Neural cell (in vitro differentiated cells): ENCODE measurements at regions not wholly inside any gene's neighbourhood (a gene's known extent, or its start where the extent isn't known, plus 50 kb on each side); places are given as distances from the start of the nearest gene placed in this dataset.

Source experiments
- H2AFZ ChIP-seq: fragments of 200-600, 300-800 bp; sonication (generic), shearing (Covaris generic); 2 replicates; pipeline ENCODE4 v1.6.0; 2014; ENCODE audit warnings: low read depth, mild to moderate bottlenecking, antibody characterized with exemption, low read length, moderate library complexity
- H3F3A ChIP-seq: fragments of 200-600 bp; shearing (Covaris generic); 2 replicates; pipeline ENCODE4 v1.6.1; 2016; ENCODE audit warnings: mild to moderate bottlenecking, moderate library complexity, mixed read lengths, antibody characterized with exemption, low read length; ENCODE audit not compliant: insufficient read depth, poor library complexity, severe bottlenecking
- H3K27ac ChIP-seq: fragments of 200-600, 300-800 bp; sonication (generic), shearing (Covaris generic); 2 replicates; pipeline ENCODE4 v1.5.1; 2014; ENCODE audit warnings: mild to moderate bottlenecking, low read length, moderate library complexity
- H3K27me3 ChIP-seq: fragments of 300-800, 200-600 bp; sonication (generic), shearing (Covaris generic); 2 replicates; pipeline ENCODE4 v1.6.0; 2014; ENCODE audit warnings: mild to moderate bottlenecking, low read depth, low read length, moderate library complexity; ENCODE audit not compliant: insufficient read depth
- H3K36me3 ChIP-seq: fragments of 300-800, 200-600 bp; sonication (generic), shearing (Covaris generic); 2 replicates; pipeline ENCODE4 v1.5.1; 2014; ENCODE audit warnings: mild to moderate bottlenecking, antibody characterized with exemption, low read length, moderate library complexity; ENCODE audit not compliant: insufficient read depth
- H3K4me2 ChIP-seq: fragments of 300-800, 200-600 bp; sonication (generic), shearing (Covaris generic); 2 replicates; pipeline ENCODE4 v1.6.0; 2014; ENCODE audit warnings: mild to moderate bottlenecking, low read length
- H3K4me3 ChIP-seq: fragments of 300-800, 200-600 bp; sonication (generic), shearing (Covaris generic); 2 replicates; pipeline ENCODE4 v1.5.1; 2014; ENCODE audit warnings: mild to moderate bottlenecking, low read length, moderate library complexity
- H3K79me2 ChIP-seq: fragments of 200-600 bp; shearing (Covaris generic); replicated peaks from 2 replicates; pipeline ENCODE4 v1.6.0; 2014; ENCODE audit warnings: mild to moderate bottlenecking, low read length, moderate library complexity; ENCODE audit not compliant: insufficient read depth
- H3K9ac ChIP-seq: fragments of 300-800, 200-600 bp; sonication (generic), shearing (Covaris generic); 2 replicates; pipeline ENCODE4 v1.6.1; 2016; ENCODE audit warnings: mild to moderate bottlenecking, low read length, mixed read lengths
- H3K9me2 ChIP-seq: fragments of 200-600 bp; shearing (Covaris generic); 2 replicates; pipeline ENCODE4 v1.6.1; 2016; ENCODE audit warnings: mild to moderate bottlenecking, low read length, mixed read lengths; ENCODE audit not compliant: insufficient read depth
- H3K9me3 ChIP-seq: fragments of 200-600, 300-800 bp; sonication (generic), shearing (Covaris generic); 2 replicates; pipeline ENCODE4 v1.6.1; 2016; ENCODE audit warnings: mild to moderate bottlenecking, mixed run types, low read length, moderate library complexity, mixed read lengths
- H4K20me1 ChIP-seq: fragments of 200-600 bp; shearing (Covaris generic); 2 replicates; pipeline ENCODE4 v1.6.1; 2016; ENCODE audit warnings: mild to moderate bottlenecking, mixed run types; ENCODE audit not compliant: insufficient read depth
- EP300 ChIP-seq: fragments of 450-650 bp; conservative IDR thresholded peaks from 2 replicates; pipeline ENCODE4 v1.6.1; 2014; ENCODE audit warnings: antibody characterized with exemption, mild to moderate bottlenecking, moderate library complexity; ENCODE audit not compliant: poor library complexity, severe bottlenecking
- EZH2 ChIP-seq: fragments of 200-600, 300-800 bp; shearing (Covaris generic), sonication (generic); IDR thresholded peaks from 2 replicates; pipeline ENCODE4 v1.6.1; 2014; ENCODE audit warnings: antibody characterized with exemption, low read length, borderline replicate concordance, mild to moderate bottlenecking; ENCODE audit not compliant: insufficient read depth, poor library complexity, severe bottlenecking
- MXI1 ChIP-seq: fragments of 450-650 bp; conservative IDR thresholded peaks from 2 replicates; pipeline ENCODE4 v1.6.1; 2014; ENCODE audit warnings: antibody characterized with exemption, mild to moderate bottlenecking; ENCODE audit not compliant: poor library complexity, severe bottlenecking
- POLR2AphosphoS5 ChIP-seq: IDR thresholded peaks from 2 replicates; pipeline ENCODE4 v1.6.1; 2012
- RAD21 ChIP-seq: fragments of 450-650 bp; conservative IDR thresholded peaks from 2 replicates; pipeline ENCODE4 v1.6.1; 2014; ENCODE audit warnings: antibody characterized with exemption, mild to moderate bottlenecking, moderate library complexity
- SMC3 ChIP-seq: fragments of 450-650 bp; conservative IDR thresholded peaks from 2 replicates; pipeline ENCODE4 v1.6.1; 2014; ENCODE audit warnings: antibody characterized with exemption, mild to moderate bottlenecking, moderate library complexity; ENCODE audit not compliant: poor library complexity
- TAF1 ChIP-seq: IDR thresholded peaks from 2 replicates; pipeline ENCODE4 v1.6.1; 2012; ENCODE audit warnings: low read depth
- TF ChIP-seq, protein P1 (sequence below): fragments of 450-650 bp; IDR thresholded peaks from 2 replicates; pipeline ENCODE4 v1.5.1; 2014; ENCODE audit warnings: antibody characterized with exemption, mild to moderate bottlenecking, moderate library complexity; ENCODE audit not compliant: poor library complexity, severe bottlenecking
- TF ChIP-seq, protein P2 (sequence below): IDR thresholded peaks from 2 replicates; pipeline ENCODE4 v1.6.1; 2012; ENCODE audit warnings: borderline replicate concordance

DNA sequence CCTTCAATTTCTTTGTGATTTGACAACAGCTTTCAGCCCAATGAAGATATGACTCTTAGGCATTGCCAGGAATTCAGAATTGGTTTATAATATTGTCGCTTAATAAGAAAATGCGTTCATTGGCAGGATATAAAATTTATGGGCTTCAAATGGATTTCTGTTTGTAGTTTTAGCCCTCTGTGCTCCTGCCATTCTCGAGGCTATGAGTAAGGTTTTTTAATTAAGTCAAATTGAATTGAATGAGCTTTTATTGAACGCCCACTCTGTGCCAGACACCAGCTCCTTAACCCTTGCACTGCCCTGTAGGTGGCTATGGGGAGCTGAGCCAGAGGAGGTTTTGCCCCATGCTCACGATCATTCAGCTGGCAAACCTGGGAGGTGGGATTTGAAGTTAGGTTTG lies 115.1 kb downstream of the SLC25A47 start:
- no peaks in the 10 kb centered on the region for H3K27me3 ChIP-seq
- H3K79me2 ChIP-seq = peaks cover 4% of the 10 kb centered on the region
- H2AFZ ChIP-seq = no peak overlapping the region
- peaks cover 5% of the 10 kb centered on the region for H3F3A ChIP-seq
- no peaks in the 10 kb centered on the region for H3K36me3 ChIP-seq
- no peak overlapping the region for H3K4me3 ChIP-seq
- H3K9me3 ChIP-seq = no peaks in the 10 kb centered on the region
- no peak overlapping the region for H3K9ac ChIP-seq
- H3K9me2 ChIP-seq = no peaks in the 10 kb centered on the region
- no peak for TF ChIP-seq EP300
- H3K27ac ChIP-seq = no peak overlapping the region
- H3K4me2 ChIP-seq = no peak overlapping the region
- H4K20me1 ChIP-seq = no peaks in the 10 kb centered on the region

DNA sequence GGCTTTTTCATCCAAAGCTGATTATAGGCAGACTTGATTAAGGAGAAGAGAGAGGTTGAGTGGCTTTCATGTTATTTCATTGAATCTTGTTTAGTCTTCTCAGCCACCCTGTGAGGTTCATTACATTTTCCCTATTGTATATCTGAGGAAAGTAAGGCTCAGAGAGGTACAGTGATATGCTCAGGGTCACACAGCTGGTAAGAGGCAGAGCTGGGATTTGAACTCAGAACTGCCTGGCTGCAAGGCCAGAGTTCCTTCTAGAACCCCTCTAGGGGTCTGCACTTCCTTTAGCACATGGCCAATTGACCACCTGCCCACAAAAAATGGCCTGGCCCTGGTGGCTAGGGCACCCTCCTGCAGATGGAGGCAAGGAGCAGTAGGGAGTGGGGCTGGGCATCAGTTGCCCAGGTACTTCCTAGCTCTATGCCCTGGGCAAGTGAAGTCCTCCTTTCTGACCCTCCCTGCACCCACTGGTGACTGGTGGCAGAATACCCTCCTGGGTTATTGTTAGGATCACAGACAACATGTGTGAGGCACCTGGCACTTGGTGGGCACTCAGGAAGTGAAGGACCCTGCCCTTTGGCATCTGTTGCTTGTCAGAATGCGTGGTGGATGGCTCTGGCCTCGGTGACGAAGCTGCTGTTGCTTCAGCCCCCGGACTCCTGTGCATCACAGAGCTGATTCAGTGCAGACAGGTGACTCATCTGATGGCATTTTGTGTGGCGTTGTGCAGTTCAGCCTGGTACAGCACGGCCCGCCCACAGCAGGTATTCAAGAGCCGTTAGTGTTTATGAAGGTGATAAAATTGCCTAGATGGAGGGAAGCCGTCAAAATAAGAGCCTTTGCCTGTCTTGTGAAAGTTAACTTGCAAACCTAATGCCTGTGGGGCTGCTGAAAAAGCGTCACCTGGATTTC lies 115.8 kb downstream of the SLC25A47 start:
- H2AFZ ChIP-seq = no peak overlapping the region
- peak overlapping the region; percentile 70 for H3K27ac ChIP-seq
- H3K36me3 ChIP-seq = no peaks in the 10 kb centered on the region
- TF ChIP-seq, protein P1, sequence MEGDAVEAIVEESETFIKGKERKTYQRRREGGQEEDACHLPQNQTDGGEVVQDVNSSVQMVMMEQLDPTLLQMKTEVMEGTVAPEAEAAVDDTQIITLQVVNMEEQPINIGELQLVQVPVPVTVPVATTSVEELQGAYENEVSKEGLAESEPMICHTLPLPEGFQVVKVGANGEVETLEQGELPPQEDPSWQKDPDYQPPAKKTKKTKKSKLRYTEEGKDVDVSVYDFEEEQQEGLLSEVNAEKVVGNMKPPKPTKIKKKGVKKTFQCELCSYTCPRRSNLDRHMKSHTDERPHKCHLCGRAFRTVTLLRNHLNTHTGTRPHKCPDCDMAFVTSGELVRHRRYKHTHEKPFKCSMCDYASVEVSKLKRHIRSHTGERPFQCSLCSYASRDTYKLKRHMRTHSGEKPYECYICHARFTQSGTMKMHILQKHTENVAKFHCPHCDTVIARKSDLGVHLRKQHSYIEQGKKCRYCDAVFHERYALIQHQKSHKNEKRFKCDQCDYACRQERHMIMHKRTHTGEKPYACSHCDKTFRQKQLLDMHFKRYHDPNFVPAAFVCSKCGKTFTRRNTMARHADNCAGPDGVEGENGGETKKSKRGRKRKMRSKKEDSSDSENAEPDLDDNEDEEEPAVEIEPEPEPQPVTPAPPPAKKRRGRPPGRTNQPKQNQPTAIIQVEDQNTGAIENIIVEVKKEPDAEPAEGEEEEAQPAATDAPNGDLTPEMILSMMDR = no peak
- TF ChIP-seq POLR2AphosphoS5 = peak; percentile 4
- peaks cover 5% of the 10 kb centered on the region for H3F3A ChIP-seq
- H3K79me2 ChIP-seq = peaks cover 4% of the 10 kb centered on the region
- H4K20me1 ChIP-seq = no peaks in the 10 kb centered on the region
- H3K9me3 ChIP-seq = no peaks in the 10 kb centered on the region
- H3K4me2 ChIP-seq = no peak overlapping the region
- peak overlapping the region; percentile 18 for H3K9ac ChIP-seq
- H3K9me2 ChIP-seq = no peaks in the 10 kb centered on the region
- H3K4me3 ChIP-seq = no peak overlapping the region
- no peaks in the 10 kb centered on the region for H3K27me3 ChIP-seq

DNA sequence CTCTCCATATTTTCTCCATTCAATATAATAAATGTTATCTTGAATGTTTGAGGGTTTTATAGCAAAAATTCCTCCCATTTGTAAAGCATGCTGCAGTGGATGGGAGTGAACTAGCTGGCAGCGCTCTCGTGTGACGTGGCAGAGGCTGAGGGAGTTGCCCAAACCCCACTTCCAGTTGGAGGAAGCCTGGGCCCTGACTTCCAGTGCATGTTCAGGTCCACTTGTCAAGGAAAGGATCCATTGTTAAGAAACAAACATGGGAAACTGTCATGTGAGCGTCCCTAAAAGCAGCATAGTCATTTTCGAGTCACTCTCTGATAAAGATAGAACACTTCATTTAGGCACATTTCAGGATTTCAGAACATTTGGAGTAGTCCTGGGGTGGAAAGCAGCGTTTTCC lies 116.6 kb downstream of the SLC25A47 start:
- Histone ChIP-seq H4K20me1 (no peaks in the 10 kb centered on the region), H3K9me2 (no peaks in the 10 kb centered on the region), H3K4me2 (no peak overlapping the region), H2AFZ (no peak overlapping the region), H3K27me3 (no peaks in the 10 kb centered on the region), H3K9ac (peak overlapping the region; percentile 42), H3F3A (peaks cover 5% of the 10 kb centered on the region), H3K27ac (peak overlapping the region; percentile 70), H3K4me3 (no peak overlapping the region), H3K9me3 (no peaks in the 10 kb centered on the region), H3K79me2 (peaks cover 4% of the 10 kb centered on the region), H3K36me3 (no peaks in the 10 kb centered on the region)
- TF ChIP-seq, protein P2, sequence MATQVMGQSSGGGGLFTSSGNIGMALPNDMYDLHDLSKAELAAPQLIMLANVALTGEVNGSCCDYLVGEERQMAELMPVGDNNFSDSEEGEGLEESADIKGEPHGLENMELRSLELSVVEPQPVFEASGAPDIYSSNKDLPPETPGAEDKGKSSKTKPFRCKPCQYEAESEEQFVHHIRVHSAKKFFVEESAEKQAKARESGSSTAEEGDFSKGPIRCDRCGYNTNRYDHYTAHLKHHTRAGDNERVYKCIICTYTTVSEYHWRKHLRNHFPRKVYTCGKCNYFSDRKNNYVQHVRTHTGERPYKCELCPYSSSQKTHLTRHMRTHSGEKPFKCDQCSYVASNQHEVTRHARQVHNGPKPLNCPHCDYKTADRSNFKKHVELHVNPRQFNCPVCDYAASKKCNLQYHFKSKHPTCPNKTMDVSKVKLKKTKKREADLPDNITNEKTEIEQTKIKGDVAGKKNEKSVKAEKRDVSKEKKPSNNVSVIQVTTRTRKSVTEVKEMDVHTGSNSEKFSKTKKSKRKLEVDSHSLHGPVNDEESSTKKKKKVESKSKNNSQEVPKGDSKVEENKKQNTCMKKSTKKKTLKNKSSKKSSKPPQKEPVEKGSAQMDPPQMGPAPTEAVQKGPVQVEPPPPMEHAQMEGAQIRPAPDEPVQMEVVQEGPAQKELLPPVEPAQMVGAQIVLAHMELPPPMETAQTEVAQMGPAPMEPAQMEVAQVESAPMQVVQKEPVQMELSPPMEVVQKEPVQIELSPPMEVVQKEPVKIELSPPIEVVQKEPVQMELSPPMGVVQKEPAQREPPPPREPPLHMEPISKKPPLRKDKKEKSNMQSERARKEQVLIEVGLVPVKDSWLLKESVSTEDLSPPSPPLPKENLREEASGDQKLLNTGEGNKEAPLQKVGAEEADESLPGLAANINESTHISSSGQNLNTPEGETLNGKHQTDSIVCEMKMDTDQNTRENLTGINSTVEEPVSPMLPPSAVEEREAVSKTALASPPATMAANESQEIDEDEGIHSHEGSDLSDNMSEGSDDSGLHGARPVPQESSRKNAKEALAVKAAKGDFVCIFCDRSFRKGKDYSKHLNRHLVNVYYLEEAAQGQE = no peak
- TF ChIP-seq POLR2AphosphoS5 = no peak
- no peak for TF ChIP-seq RAD21
- no peak for TF ChIP-seq EP300
- no peak for TF ChIP-seq SMC3
- no peak for TF ChIP-seq MXI1
- no peak for TF ChIP-seq TAF1
- no peak for TF ChIP-seq EZH2
- TF ChIP-seq, protein P1 = no peak
